Activated B cell treated with CpG ODN at 0.5 μM for 24 hours (primary cell): ENCODE measurements at regions not wholly inside any gene's neighbourhood (a gene's known extent, or its start where the extent isn't known, plus 50 kb on each side); places are given as distances from the start of the nearest gene placed in this dataset.

Source experiments
- ATAC-seq: fragments of 200-7000 bp; cut with Tn5 transposase; one replicate; pipeline ENCODE4 v1.10.0; 2021; ENCODE audit warnings: low read depth, mild to moderate bottlenecking, moderate library complexity
- CTCF ChIA-PET: fragments of 350-600 bp; sonication (Branson Sonifier 250); formaldehyde crosslinking; loops from one replicate; lab custom pipeline; 2021; ENCODE audit warnings: antibody characterized with exemption; lab: Charles Lee
- POLR2A ChIA-PET: fragments of 350-600 bp; sonication (Branson Sonifier 250); formaldehyde crosslinking; loops from one replicate; lab custom pipeline; 2021; ENCODE audit warnings: antibody characterized with exemption; lab: Charles Lee
- DNase-seq: peaks from one replicate; pipeline ENCODE4 v3.0.0; 2022
- H3K27ac Mint-ChIP-seq: one replicate; pipeline ENCODE4 v1.8.0; 2020; ENCODE audit warnings: mixed read lengths
- H3K27me3 Mint-ChIP-seq: one replicate; pipeline ENCODE4 v1.8.0; 2021; ENCODE audit warnings: mixed read lengths
- H3K36me3 Mint-ChIP-seq: one replicate; pipeline ENCODE4 v1.8.0; 2021; ENCODE audit warnings: low read depth, mixed read lengths
- H3K4me1 Mint-ChIP-seq: one replicate; pipeline ENCODE4 v1.8.0; 2021; ENCODE audit warnings: mixed read lengths
- H3K4me3 Mint-ChIP-seq: one replicate; pipeline ENCODE4 v1.8.0; 2020; ENCODE audit warnings: mild to moderate bottlenecking, mixed read lengths
- H3K9me3 Mint-ChIP-seq: one replicate; pipeline ENCODE4 v1.8.0; 2020; ENCODE audit warnings: mixed read lengths
- intact Hi-C: fragments of 100-400 bp; cut with micrococcal nuclease; formaldehyde crosslinking; loops from one replicate; pipeline ENCODE4 v1.15.1; 2024
- TF ChIP-seq, protein P1 (sequence below): fragments of 200-600 bp; IDR thresholded peaks from one replicate; pipeline ENCODE4 v1.8.0; 2022; ENCODE audit warnings: antibody characterized with exemption, mild to moderate bottlenecking

DNA sequence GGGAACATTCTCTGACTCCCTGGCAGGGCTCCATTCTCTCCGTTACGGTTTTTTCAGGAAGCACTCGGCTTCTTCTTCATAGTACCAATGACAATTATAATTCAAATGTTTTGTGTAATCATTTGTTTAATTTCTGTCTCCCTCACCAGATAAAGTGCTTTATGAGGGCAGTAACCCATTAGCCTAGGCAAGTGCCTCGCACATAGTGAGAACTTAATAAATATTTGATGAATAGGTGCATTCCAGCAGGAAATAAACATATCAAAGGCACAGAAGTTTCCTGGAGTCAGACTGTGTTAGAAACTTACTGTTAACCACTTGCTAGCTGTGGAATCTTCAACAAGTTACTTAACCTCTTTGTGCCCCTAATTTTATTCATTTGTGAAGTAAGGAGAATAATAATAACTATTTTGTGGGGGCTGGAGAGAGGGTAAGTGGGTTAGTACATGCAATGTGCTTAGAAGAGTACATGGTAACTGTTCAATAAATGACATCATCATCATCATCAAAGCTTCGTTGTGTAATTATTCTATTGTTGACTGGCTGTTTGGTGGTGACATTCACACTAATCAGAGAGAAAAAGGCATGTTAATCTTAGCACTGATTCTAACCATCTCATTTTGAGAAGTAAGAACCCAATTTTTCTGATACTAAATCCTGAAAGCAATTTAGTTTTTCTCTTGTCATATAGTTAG lies 352.3 kb downstream of the INSIG2 start:
- Mint-ChIP-seq H3K27ac (no peak overlapping the region), H3K36me3 (no peaks in the 10 kb centered on the region), H3K4me3 (no peak overlapping the region), H3K27me3 (peaks cover 3% of the 10 kb centered on the region), H3K9me3 (no peaks in the 10 kb centered on the region), H3K4me1 (no peaks in the 10 kb centered on the region)
- ATAC-seq (no peak), DNase-seq (no peak)
- CTCF ChIA-PET = no interaction called here
- TF ChIP-seq, protein P1, sequence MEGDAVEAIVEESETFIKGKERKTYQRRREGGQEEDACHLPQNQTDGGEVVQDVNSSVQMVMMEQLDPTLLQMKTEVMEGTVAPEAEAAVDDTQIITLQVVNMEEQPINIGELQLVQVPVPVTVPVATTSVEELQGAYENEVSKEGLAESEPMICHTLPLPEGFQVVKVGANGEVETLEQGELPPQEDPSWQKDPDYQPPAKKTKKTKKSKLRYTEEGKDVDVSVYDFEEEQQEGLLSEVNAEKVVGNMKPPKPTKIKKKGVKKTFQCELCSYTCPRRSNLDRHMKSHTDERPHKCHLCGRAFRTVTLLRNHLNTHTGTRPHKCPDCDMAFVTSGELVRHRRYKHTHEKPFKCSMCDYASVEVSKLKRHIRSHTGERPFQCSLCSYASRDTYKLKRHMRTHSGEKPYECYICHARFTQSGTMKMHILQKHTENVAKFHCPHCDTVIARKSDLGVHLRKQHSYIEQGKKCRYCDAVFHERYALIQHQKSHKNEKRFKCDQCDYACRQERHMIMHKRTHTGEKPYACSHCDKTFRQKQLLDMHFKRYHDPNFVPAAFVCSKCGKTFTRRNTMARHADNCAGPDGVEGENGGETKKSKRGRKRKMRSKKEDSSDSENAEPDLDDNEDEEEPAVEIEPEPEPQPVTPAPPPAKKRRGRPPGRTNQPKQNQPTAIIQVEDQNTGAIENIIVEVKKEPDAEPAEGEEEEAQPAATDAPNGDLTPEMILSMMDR = no peak
- intact Hi-C loops = no loop called here
- POLR2A ChIA-PET = no interaction called here

DNA sequence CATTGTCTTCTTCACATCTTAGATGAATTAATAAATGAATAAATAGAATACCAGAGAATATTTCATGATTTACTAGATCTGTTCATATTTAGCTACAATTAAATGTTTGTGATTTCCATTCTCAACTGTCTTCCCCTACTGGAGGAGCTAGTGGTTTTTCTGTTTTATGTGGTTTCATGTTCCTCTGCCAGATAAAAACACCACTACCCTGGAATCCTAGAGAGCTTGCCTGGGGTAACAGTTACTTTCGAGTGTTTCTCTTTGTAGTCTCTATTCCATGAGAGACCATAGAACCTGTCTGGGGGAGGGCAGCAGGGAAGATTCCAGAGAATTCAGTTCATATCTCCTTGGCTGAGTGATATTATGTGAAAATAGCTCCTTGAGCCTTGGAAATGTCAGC lies 349.2 kb downstream of the INSIG2 start:
- no peak overlapping the region for H3K4me3 Mint-ChIP-seq
- H3K36me3 Mint-ChIP-seq = no peaks in the 10 kb centered on the region
- POLR2A ChIA-PET = no interaction called here
- ATAC-seq (no peak), DNase-seq (no peak)
- H3K27me3 Mint-ChIP-seq = peaks cover 4% of the 10 kb centered on the region
- H3K9me3 Mint-ChIP-seq = no peaks in the 10 kb centered on the region
- H3K4me1 Mint-ChIP-seq = no peaks in the 10 kb centered on the region
- H3K27ac Mint-ChIP-seq = no peak overlapping the region
- TF ChIP-seq, protein P1 = no peak
- intact Hi-C loops = no loop called here
- CTCF ChIA-PET = no interaction called here

DNA sequence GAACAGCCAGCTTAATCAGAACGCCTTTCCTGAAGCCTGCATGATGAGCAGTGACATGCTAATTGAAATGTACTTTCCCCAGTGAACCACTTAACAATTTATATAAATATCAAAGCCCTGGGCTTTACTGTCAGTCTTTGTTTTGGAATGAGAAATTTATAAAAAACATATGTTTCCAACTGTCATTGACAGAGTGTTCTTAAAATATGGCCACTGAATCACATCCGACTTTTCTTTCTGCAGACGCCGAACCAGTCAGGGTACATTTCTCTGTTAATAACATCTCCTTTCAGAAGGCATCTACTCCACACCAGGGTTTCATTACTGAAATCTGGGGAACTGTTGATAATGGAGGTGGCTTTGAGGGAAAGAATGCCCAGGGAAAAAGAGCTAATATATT lies 343.7 kb downstream of the INSIG2 start:
- Mint-ChIP-seq H3K9me3 (peaks cover 3% of the 10 kb centered on the region), H3K27me3 (peaks cover 4% of the 10 kb centered on the region), H3K4me1 (no peaks in the 10 kb centered on the region), H3K36me3 (no peaks in the 10 kb centered on the region), H3K4me3 (no peak overlapping the region), H3K27ac (no peak overlapping the region)
- TF ChIP-seq, protein P1 = no peak
- CTCF ChIA-PET = no interaction called here
- no peak for DNase-seq
- no peak for ATAC-seq
- intact Hi-C loops = no loop called here
- POLR2A ChIA-PET = no interaction called here

DNA sequence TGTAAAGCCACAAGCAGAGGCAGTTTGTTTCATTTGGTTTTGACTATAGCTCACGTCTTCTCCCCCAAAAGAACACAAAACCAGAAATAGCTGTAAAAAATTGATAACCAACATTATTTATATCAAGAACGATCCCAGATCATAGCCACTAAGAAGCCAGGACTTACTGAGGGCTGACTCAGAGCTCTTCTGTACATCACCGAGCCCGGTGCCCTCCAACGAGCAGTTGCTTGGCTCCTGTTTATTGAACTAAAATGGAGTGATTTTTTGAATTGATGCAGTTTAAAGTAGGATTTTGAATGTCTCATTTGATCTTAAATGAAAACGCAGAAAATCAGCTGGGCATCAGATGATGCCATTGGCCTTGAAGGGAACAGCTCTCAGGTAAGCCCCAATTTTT lies 343.3 kb downstream of the INSIG2 start:
- Mint-ChIP-seq H3K4me3 (no peak overlapping the region), H3K27me3 (peaks cover 4% of the 10 kb centered on the region), H3K36me3 (no peaks in the 10 kb centered on the region), H3K4me1 (no peaks in the 10 kb centered on the region), H3K9me3 (peaks cover 3% of the 10 kb centered on the region), H3K27ac (no peak overlapping the region)
- POLR2A ChIA-PET = no interaction called here
- intact Hi-C loops = no loop called here
- ATAC-seq = no peak
- DNase-seq = no peak
- CTCF ChIA-PET = no interaction called here
- TF ChIP-seq, protein P1 = no peak

DNA sequence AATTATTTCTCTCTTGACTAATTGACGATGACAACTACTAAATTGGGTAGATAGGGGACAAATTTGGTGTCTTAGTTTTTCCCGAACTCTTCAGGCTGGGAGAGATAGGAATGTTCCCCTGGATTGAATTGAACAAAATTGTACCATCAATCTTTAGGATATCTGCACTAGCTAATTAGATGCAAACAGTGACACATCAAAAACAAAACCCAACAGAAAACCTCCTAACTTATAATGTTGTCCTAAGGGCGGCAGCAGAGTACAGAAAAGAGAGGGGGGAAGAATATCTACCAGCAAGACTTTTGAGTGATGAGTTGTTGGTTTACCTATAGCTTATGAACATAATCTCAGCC lies 342.9 kb downstream of the INSIG2 start:
- DNase-seq (no peak), ATAC-seq (no peak)
- CTCF ChIA-PET = no interaction called here
- Mint-ChIP-seq H3K9me3 (peaks cover 3% of the 10 kb centered on the region), H3K27me3 (peaks cover 4% of the 10 kb centered on the region), H3K36me3 (no peaks in the 10 kb centered on the region), H3K27ac (no peak overlapping the region), H3K4me1 (no peaks in the 10 kb centered on the region), H3K4me3 (no peak overlapping the region)
- TF ChIP-seq, protein P1 = no peak
- POLR2A ChIA-PET = no interaction called here
- intact Hi-C loops = no loop called here
